GM12872 (cell line): ENCODE measurements at regions not wholly inside any gene's neighbourhood (a gene's known extent, or its start where the extent isn't known, plus 50 kb on each side); places are given as distances from the start of the nearest gene placed in this dataset.

ENCODE experiments used
- TF ChIP-seq, protein P1 (sequence below): IDR thresholded peaks from 3 replicates; pipeline ENCODE4 v1.5.1; 2011; ENCODE audit warnings: low read depth, mild to moderate bottlenecking, low read length, moderate library complexity; ENCODE audit not compliant: insufficient read depth

- TF ChIP-seq, protein P1, sequence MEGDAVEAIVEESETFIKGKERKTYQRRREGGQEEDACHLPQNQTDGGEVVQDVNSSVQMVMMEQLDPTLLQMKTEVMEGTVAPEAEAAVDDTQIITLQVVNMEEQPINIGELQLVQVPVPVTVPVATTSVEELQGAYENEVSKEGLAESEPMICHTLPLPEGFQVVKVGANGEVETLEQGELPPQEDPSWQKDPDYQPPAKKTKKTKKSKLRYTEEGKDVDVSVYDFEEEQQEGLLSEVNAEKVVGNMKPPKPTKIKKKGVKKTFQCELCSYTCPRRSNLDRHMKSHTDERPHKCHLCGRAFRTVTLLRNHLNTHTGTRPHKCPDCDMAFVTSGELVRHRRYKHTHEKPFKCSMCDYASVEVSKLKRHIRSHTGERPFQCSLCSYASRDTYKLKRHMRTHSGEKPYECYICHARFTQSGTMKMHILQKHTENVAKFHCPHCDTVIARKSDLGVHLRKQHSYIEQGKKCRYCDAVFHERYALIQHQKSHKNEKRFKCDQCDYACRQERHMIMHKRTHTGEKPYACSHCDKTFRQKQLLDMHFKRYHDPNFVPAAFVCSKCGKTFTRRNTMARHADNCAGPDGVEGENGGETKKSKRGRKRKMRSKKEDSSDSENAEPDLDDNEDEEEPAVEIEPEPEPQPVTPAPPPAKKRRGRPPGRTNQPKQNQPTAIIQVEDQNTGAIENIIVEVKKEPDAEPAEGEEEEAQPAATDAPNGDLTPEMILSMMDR: no peak
Observed at GRCh38 chr3:24968036-24968435, 460.0 kb upstream of the RARB start.

DNA sequence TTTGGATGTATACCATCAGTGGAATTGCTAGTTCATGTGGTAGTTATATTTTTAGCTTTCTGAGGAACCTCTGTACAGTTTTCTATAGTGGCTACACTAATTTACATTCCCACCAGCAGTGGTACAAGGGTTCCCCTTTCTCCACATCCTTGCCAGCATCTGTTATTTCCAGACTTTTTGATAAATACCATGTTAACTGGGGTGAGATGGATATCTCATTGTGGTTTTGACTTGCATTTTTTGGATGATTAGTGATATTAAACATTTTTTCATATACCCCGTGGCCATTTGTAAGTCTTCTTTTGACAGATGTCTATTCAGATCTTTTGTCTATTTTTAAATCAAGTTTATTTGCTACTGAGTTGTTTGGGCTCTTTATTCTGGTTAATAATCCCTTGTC is 455.6 kb upstream of the RARB start:
- TF ChIP-seq, protein P1: no peak

- TF ChIP-seq, protein P1: no peak
Observed at GRCh38 chr3:24981309-24981708, 446.8 kb upstream of the RARB start.

DNA sequence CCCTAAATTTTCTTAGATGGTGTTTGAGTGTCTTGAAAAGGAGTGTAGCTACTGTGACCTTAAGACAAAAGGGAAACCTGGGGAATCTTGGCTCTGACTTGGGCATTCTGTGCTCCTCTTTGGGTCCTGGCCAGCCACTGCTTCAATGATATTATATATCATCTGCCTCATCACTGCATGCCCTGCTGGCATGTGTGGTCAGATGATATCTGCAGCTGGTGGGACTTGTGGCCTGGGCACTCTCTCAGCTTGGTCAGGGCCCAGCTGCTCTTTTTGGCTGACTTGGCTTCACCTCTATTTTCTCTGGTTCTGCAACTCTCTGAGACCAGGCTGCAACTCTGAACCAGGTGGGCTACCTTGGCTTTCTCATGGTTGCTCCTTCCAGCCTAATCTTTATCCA is 446.1 kb upstream of the RARB start:
- TF ChIP-seq, protein P1: no peak

DNA sequence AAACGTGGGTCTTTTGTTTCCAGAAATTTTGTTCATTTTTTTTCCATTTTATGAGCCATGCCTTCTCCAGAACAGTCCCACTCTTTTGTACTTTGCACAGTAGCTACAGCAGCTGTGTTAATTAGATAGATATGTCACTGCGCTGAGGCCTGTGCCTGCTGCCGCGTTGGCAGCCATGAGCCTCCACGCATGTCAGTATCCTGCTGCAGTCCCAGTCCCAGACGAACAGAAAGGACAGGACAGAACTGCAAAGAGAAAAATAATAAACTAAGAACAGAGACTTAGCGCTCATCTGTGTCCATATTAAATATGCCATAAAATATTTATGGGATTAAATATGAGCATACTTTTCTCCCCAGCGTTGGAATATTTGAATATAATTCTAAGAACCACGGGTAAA is 442.4 kb upstream of the RARB start:
- TF ChIP-seq, protein P1: no peak

DNA sequence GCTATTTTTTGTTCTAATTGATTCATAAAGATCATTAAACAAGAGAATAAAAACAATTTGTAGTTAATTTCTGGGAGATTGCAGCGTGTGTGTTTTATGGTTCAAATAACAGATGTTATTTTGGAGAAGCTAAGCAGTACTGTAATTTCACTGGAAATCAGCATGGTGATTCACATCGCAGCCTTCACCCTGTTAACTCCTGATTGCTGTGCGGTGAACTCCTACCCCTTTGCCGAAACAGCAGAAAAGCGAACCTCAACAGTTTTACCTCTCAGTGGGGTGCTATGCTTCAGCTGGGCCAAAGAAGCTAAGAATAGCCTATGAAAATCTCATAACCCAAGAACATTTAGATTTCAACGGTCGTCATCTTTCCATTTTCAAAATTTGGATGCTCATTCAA is 441.5 kb upstream of the RARB start:
- TF ChIP-seq, protein P1: no peak

DNA sequence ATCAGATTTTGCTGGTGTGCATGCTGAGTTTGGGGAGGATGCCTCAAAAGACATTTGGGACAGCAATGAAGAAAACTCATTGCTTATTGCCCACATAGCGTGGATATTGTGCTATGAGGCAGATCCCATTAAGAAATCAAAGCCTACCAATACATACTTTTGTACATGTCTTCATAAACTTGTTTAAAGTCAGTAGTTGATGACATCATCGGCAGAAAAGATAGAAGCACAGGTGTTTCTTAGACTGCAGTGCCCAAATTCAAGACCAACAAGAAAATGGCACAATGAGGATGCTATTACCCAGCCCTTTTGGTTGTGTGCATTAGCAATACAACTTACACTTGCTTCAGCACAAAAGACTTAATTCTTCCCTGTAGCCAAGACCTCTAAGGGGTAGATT is 428.7 kb upstream of the RARB start:
- TF ChIP-seq, protein P1: no peak
